GM04504 (cell line): ENCODE measurements at regions not wholly inside any gene's neighbourhood (a gene's known extent, or its start where the extent isn't known, plus 50 kb on each side); places are given as distances from the start of the nearest gene placed in this dataset.

ENCODE experiments used
- DNase-seq: peaks from one replicate; pipeline ENCODE4 v3.0.0-alpha.2; 2012; ENCODE audit warnings: low read depth

- no peak for DNase-seq
Observed at GRCh38 chr2:164302786-164303185, 318.5 kb downstream of the GRB14 start.

- DNase-seq, result no peak
Observed at GRCh38 chr2:164288235-164288634, 333.0 kb downstream of the GRB14 start.

- DNase-seq, result no peak
Observed at GRCh38 chr2:164287056-164287455, 334.2 kb downstream of the GRB14 start.

GRCh38 chr2:164285576-164285975 lies 335.7 kb downstream of the GRB14 start:
- no peak for DNase-seq

- DNase-seq, result no peak
Observed at GRCh38 chr2:164281896-164282295, 339.4 kb downstream of the GRB14 start.

- no peak for DNase-seq
Observed at GRCh38 chr2:164275659-164276058, 345.6 kb downstream of the GRB14 start.

GRCh38 chr2:164260506-164260905 lies 360.8 kb downstream of the GRB14 start:
- DNase-seq, result no peak

- no peak for DNase-seq
Observed at GRCh38 chr2:164257742-164258141, 363.5 kb downstream of the GRB14 start.

GRCh38 chr2:164252568-164253287 lies 368.6 kb downstream of the GRB14 start:
- DNase-seq, result no peak

DNA sequence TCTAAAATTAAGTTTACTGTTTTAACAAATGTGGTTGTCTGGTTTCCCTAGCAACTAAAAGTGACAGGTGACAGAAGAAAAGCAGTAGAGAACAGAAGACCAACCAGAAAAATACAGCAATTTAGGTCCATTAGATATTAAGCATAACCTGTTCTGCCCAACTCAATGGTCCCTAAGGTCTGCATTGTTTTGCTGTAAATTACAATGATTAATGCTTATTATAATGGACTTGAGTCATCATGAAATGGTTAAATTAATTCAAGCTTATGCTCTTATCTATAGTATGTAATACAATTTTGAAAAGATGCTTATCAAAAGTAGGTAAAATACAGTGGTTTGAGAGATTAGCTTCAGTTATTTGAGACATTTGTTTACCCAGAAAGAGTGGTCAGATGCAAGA lies 378.0 kb downstream of the GRB14 start:
- no peak for DNase-seq

DNA sequence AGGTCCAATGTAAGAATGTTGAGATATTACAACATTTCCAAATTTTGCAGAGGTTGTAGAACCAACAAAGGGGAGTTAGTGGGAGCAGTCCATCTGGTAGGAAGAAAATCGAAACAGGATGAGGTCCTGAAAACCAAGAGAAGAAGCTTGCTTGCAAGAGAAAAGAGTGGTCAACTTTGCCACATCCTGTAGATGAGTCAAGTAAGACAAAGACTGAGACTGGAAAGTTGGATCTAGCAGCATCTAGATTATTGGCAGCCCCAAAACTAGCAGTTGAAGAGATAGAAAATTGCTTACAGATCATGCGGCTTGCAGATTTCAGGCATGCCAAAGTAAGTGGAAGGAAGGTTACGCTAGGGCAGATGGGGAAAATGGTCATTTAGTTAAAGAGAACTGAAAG lies 378.9 kb downstream of the GRB14 start:
- DNase-seq, result no peak

DNA sequence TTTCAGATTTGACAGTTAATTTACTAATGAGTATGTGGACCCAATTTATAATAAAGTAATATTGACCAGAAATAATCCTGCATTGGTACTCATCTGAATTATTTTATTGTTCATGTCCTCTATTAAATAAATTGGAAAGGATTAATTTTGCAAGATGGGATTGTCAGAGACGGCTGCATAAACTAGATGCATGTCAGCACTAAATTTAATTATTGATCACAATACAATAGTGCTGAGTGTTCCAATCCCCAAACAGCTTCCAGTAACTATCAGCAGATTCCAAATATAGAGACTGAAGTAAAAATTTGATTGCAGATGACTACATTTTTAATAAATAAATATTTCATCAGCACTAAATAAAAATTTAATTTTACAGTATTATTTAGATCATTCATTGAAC lies 387.2 kb downstream of the GRB14 start:
- no peak for DNase-seq

GRCh38 chr2:164224007-164224406 lies 397.3 kb downstream of the GRB14 start:
- DNase-seq, result no peak

DNA sequence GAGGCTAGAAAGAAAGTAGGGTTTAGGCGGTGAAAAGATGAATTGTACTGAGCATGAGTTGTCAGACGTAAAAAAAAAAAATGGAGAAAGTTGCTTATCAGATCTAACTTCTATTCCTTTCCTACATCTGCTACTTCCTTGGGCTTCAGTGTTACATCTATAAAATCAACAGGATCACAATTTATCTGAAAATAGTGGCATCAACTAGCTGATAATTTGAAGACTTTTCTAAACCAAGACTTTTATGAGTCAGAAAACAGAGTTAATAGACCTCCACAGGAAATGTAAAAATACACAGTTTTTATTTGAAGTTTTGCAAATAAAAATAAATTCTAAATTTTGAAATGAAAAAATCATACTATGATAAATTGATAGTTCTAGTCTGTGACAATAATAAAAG lies 399.8 kb downstream of the GRB14 start:
- no peak for DNase-seq

- no peak for DNase-seq
Observed at GRCh38 chr2:164220265-164220664, 401.0 kb downstream of the GRB14 start.

- DNase-seq, result no peak
Observed at GRCh38 chr2:164213916-164214315, 407.4 kb downstream of the GRB14 start.

DNA sequence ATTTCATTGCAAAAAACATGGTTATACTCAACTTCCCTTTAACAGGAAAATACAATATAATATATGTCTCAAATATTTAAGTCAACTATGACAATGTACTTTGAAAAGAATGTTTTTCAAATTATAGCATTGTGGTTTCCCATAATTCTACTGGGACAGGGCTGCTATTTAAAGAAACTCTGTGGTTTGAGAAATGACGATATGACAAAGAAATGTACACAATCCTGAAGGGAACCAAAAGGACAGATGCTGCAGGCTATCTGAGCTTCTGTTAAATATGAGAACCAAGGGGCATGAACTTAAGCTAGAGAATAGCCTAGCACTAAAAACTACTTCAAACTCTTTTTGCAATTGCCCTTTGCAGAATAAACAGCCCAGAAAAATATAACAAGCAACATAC lies 415.9 kb downstream of the GRB14 start:
- DNase-seq, result peak; percentile 52

DNA sequence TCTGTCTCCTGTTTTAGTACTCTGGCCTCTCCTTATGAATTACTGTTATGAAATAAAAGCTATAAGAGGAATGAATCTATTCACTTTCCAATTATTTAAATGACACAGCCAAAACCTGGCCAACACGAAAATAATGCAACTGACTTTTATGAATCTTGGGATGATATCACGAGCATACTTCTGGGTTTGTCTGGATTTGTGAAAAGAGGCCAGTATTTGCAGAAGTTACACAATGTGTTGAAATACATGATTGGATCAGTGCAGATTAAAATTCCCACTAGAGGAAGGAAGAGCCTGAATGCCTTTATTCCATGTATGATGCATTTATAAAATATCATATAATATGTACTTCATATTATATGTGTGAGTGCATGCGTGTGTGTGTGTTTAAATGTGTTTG lies 418.2 kb downstream of the GRB14 start:
- no peak for DNase-seq

DNA sequence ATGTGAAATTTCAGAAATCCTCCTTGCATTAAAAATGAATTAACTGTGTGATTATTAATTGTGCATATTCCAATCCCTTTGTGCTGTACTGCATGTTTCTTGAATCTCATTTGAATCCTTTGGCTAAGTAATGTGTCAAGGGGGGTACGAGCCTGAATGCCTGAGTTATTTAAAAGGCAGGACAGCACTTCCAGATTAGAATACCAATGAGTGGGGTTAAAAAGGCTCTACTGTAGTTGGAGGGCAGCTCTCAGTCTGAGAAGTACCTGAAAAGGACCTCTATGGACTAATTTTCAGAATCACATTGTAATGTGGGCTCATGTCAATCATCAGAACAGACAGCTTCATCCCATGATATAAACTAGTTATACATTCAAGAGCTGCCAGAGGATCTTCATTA lies 423.0 kb downstream of the GRB14 start:
- DNase-seq, result no peak

GRCh38 chr2:164190700-164191099 lies 430.6 kb downstream of the GRB14 start:
- DNase-seq, result no peak

DNA sequence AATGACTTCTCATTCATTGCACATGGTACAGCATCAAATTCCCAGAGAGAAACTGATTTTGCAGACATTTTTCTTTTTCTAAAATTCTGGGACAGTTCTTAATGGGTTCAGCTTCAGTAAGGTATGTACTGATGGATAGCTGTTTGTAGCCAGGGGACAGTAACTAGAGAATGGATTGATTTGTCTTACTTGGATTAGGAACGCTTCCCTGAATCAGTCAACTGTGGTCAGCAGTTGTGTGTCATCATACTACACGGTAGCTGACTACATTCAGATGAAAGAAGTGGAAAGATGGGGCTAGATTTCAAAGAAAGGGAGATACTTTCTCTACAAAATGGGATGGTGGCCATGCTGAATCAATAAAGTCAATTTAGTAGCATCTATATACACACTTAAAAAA lies 431.4 kb downstream of the GRB14 start:
- no peak for DNase-seq

DNA sequence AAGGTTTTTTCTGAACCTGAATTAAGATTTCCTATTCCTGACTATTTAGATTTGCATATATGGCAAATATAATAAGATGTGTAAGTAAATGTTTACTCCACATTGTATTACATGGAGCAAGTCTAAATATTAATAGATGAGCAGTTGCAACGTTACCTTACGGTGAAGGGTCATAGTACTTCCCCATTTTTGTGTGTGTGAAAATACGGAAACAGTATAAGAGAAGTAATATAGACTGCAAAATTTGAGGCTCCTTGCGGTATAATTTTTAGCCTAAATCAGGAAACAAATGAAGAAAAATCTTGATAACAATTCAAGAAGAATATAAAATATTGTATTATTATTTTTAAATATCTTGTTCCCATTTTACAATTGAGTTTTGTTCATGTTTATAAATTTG lies 434.2 kb downstream of the GRB14 start:
- no peak for DNase-seq

DNA sequence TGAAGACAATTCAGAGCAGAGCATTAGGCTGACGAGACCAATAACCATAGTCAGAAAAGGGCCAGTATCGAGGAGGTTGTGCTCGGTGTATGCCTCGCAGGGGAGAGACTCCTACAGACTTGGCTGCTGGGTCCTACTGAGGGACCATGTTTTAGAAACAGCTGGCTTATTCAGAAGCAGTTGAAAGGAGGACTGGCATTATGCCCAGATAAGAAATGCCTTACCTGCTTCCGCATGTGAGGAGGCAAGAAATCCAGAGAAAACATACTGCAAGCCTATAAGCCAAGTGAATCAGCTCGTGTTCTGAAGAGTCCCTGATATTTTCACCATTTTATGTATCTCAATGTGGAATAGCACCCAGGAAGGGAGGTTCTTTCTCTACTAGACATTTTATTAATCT lies 434.7 kb downstream of the GRB14 start:
- DNase-seq, result no peak

GRCh38 chr2:164182116-164182627 lies 439.1 kb downstream of the GRB14 start:
- no peak for DNase-seq
